BJ (cell line): ENCODE measurements at regions not wholly inside any gene's neighbourhood (a gene's known extent, or its start where the extent isn't known, plus 50 kb on each side); places are given as distances from the start of the nearest gene placed in this dataset.

Source experiments
- CTCF ChIA-PET: fragments of 350-600 bp; formaldehyde crosslinking; extraction: SDS; loops from one replicate; lab custom pipeline; 2021; ENCODE audit warnings: antibody characterized with exemption, inconsistent platforms; lab: Yijun Ruan, JAX
- POLR2A ChIA-PET: fragments of 300-600 bp; sonication (Branson Sonifier 250); formaldehyde crosslinking; extraction: SDS; loops from one replicate; lab custom pipeline; 2021; ENCODE audit warnings: antibody characterized with exemption; lab: Charles Lee
- DNase-seq: peaks from one replicate; pipeline ENCODE4 v3.0.0-alpha.2; 2011; ENCODE audit warnings: low read depth
- H3K27me3 ChIP-seq: 2 replicates; pipeline ENCODE4 v1.6.0; 2011; ENCODE audit warnings: low read length; ENCODE audit not compliant: control insufficient read depth, insufficient read depth
- H3K36me3 ChIP-seq: 2 replicates; pipeline ENCODE4 v1.5.1; 2011; ENCODE audit warnings: low read length; ENCODE audit not compliant: control insufficient read depth, insufficient read depth
- H3K4me3 ChIP-seq: 2 replicates; pipeline ENCODE4 v1.5.1; 2011; ENCODE audit warnings: low read depth, mild to moderate bottlenecking, control low read depth, low read length
- TF ChIP-seq, protein P1 (sequence below): IDR thresholded peaks from 2 replicates; pipeline ENCODE4 v1.5.1; 2011; ENCODE audit warnings: low read depth, mild to moderate bottlenecking, control low read depth, inconsistent platforms, low read length, moderate library complexity; ENCODE audit not compliant: insufficient read depth

DNA sequence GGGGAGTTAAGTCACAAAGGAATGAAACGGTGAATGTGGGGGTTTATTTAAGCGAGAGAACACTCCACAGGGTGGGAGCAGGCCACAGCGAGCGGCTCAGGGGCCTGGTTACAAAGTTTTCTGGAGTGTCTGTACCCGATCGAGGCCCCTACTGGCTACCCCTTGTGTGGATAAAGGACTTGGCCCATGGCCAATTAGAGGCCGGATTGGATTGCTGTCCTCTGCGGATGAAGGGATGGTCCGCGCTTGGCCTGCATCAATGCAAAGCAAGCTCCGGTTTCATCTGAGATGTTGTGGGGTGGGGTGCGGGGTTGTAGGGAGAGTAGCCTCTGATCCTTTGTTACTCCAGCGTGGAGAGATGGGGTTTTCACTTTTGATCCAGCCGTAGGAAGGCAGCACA, 1574.5 kb upstream of the TENM3 start:
- TF ChIP-seq, protein P1, sequence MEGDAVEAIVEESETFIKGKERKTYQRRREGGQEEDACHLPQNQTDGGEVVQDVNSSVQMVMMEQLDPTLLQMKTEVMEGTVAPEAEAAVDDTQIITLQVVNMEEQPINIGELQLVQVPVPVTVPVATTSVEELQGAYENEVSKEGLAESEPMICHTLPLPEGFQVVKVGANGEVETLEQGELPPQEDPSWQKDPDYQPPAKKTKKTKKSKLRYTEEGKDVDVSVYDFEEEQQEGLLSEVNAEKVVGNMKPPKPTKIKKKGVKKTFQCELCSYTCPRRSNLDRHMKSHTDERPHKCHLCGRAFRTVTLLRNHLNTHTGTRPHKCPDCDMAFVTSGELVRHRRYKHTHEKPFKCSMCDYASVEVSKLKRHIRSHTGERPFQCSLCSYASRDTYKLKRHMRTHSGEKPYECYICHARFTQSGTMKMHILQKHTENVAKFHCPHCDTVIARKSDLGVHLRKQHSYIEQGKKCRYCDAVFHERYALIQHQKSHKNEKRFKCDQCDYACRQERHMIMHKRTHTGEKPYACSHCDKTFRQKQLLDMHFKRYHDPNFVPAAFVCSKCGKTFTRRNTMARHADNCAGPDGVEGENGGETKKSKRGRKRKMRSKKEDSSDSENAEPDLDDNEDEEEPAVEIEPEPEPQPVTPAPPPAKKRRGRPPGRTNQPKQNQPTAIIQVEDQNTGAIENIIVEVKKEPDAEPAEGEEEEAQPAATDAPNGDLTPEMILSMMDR = no peak
- POLR2A ChIA-PET = no interaction called here
- CTCF ChIA-PET = interaction anchor here (0.5 kb wide), 1 partner anchor 13 kb away, joined by 3 read pairs; no protein-coding TSS in a partner anchor
- no peak for DNase-seq
- H3K27me3 ChIP-seq = no peaks in the 10 kb centered on the region
- no peaks in the 10 kb centered on the region for H3K36me3 ChIP-seq
- H3K4me3 ChIP-seq = no peak overlapping the region

DNA sequence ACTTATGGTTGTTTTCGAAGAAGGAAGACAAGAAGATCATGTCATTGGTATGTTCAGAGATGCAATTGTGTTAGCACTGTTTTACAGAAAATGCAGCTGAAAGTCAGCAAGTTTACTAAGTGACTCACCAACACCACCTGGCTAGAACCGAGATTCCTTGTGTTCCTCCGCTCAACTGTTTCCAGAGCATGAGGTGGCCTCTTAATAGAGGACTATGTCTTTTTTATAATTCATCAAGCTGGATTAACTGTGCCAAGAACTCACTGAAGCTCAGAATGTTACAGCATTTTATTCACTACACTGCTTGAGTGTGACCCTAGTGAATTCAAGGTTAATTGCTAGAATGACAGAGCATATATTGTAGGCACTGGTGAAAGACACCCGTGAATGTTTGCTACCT, 1573.5 kb upstream of the TENM3 start:
- ChIA-PET CTCF (interaction anchor here (0.7 kb wide), 1 partner anchor 19 kb away, joined by 3 read pairs; no protein-coding TSS in a partner anchor), POLR2A (no interaction called here)
- Histone ChIP-seq H3K4me3 (no peak overlapping the region), H3K27me3 (no peaks in the 10 kb centered on the region), H3K36me3 (no peaks in the 10 kb centered on the region)
- no peak for DNase-seq
- TF ChIP-seq, protein P1 = no peak

DNA sequence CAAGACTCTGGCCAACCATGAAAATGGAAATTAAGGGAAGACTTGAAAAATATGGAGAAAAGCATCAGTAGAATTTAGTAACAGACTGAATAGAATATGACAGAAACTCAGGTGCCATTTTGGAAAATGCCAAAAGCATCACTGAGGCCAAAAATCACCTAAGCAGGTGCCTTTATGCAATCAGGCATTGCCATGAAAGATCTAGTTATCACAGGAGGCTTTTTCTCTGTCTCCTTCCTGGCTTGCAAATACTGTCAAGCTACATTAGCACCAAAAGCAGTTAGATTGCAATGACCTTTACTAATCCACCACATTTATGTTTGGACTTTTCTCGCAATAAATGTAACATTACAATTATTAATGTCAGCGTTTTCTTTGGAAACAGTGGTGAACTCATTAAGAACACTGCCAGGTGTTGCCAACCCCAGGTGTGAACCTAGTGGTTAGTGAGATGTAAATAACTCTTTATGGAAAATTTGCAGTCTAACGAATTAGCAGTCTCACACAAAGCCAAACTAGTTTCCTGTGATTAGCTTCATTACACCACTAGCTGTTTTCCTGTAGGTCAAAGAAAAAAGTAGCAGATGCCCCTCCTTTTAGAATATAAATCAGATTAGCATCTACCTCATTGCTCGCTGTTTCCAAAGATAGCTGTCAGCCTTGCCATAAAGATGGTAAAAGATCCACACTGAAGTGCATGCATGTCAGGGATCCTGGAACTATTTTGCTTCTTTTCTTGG, 1568.4 kb upstream of the TENM3 start:
- ChIA-PET POLR2A (no interaction called here), CTCF (interaction anchor here (0.9 to 1.1 kb wide), 2 partner anchors 11 to 12 kb away, joined by 3 read pairs; no protein-coding TSS in a partner anchor)
- Histone ChIP-seq H3K27me3 (no peaks in the 10 kb centered on the region), H3K4me3 (no peak overlapping the region), H3K36me3 (no peaks in the 10 kb centered on the region)
- TF ChIP-seq, protein P1 = no peak
- DNase-seq = no peak

DNA sequence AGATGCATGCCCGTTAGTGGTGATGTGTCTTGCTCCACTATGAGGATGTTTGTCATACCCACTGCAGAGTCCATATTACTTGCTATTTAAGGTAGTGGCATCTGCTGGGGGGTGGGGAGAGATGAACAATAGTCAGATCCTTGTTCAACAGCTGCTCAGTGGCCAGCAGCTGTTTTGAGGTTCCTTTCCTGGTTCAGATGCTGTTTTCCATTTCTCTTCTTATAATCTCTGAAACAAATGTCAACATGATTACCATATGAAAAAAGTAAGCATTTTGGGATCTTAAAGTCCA, 1567.9 kb upstream of the TENM3 start:
- Histone ChIP-seq H3K4me3 (no peak overlapping the region), H3K36me3 (no peaks in the 10 kb centered on the region), H3K27me3 (no peaks in the 10 kb centered on the region)
- DNase-seq = no peak
- TF ChIP-seq, protein P1 = no peak
- CTCF ChIA-PET = interaction anchor here (1.1 kb wide), 1 partner anchor 11 kb away, joined by 3 read pairs; no protein-coding TSS in a partner anchor
- POLR2A ChIA-PET = no interaction called here

DNA sequence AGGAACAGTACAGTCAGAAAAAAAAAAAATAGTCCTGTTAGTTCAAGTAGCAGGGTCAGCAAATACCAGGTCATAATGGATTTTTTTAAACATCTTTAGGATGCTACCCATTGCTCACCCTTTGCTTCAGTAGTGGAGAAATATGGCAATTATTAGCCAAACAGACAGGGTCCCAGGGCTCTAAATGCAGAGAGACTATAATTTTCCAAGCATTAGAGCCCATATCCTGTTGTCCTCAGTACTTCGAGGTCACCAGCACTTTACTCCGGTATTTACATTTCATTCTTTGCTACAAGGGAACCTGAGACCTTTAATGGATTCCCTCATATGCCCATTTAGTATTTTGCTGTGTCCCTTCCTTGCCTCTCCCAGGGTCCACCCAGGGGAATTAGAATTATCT, 1562.9 kb upstream of the TENM3 start:
- ChIA-PET CTCF (no interaction called here), POLR2A (no interaction called here)
- H3K4me3 ChIP-seq = no peak overlapping the region
- no peaks in the 10 kb centered on the region for H3K36me3 ChIP-seq
- no peaks in the 10 kb centered on the region for H3K27me3 ChIP-seq
- TF ChIP-seq, protein P1 = no peak
- DNase-seq = no peak
